HepG2 (cell line): ENCODE measurements at regions not wholly inside any gene's neighbourhood (a gene's known extent, or its start where the extent isn't known, plus 50 kb on each side); places are given as distances from the start of the nearest gene placed in this dataset.

Experiments
- ATAC-seq: fragments of 200-7000 bp; cut with Tn5 transposase; 3 replicates; pipeline ENCODE4 v1.9.1; 2020; ENCODE audit warnings: mild to moderate bottlenecking, moderate library complexity
- BruUV-seq: library from RNA; stranded (reverse); fragments of 400-500 nt; replicated peaks from 2 replicates; lab custom pipeline; 2021; lab: Mats Ljungman, UMichigan
- CTCF ChIA-PET: fragments of 300-600 bp; formaldehyde crosslinking; extraction: SDS; loops from one replicate; lab custom pipeline; 2021; ENCODE audit warnings: low total read pairs, inconsistent platforms, low intra/inter-chr PET ratio; lab: Yijun Ruan, JAX
- POLR2A ChIA-PET: fragments of 350-600 bp; sonication (Branson Sonifier 250); formaldehyde crosslinking; loops from one replicate; lab custom pipeline; 2020; ENCODE audit warnings: antibody characterized with exemption, inconsistent platforms; lab: Yijun Ruan, JAX
- DNase-seq: peaks from one replicate; pipeline ENCODE4 v3.0.0-alpha.2; 2015; ENCODE audit warnings: low spot score
- FAIRE-seq: peaks from 3 replicates; lab custom pipeline; 2011; peaks lifted over from hg19 to GRCh38; lab: Jason Lieb, UNC
- H2AFZ ChIP-seq: one replicate; pipeline ENCODE4 v1.6.1; 2011; ENCODE audit warnings: low read length, inconsistent platforms
- H3K27ac ChIP-seq: fragments of 300-600 bp; 3 replicates; pipeline ENCODE4 v1.8.0; 2011; ENCODE audit warnings: mixed run types, mild to moderate bottlenecking, mixed read lengths, low read length, inconsistent platforms; ENCODE audit not compliant: insufficient read depth; ENCODE audit errors: extremely low read length
- H3K27me3 ChIP-seq, 2 experiments: fragments of 200-600 bp in 1 of 2; 2 replicates in 1 of 2; 3 replicates in 1 of 2; pipeline versions ENCODE4 v1.6.0 to v1.8.0; 2011; ENCODE audit warnings: low read length in 2 of 2, mild to moderate bottlenecking in 2 of 2, moderate library complexity in 2 of 2, inconsistent platforms in 1 of 2; ENCODE audit not compliant: insufficient read depth in 2 of 2, control insufficient read depth in 1 of 2
- H3K36me3 ChIP-seq, 2 experiments: fragments of 200-600 bp in 1 of 2; replicated peaks in 1 of 2; 2 replicates in 1 of 2; 3 replicates in 1 of 2; pipeline versions ENCODE4 v1.5.1 to v1.8.0; 2011; ENCODE audit warnings: low read length in 2 of 2, inconsistent platforms in 1 of 2; ENCODE audit not compliant: insufficient read depth in 2 of 2, control insufficient read depth in 1 of 2
- H3K4me1 ChIP-seq: 2 replicates; pipeline ENCODE4 v1.5.1; 2012; ENCODE audit warnings: low read length, inconsistent platforms; ENCODE audit not compliant: insufficient read depth
- H3K4me2 ChIP-seq: 2 replicates; pipeline ENCODE4 v1.6.0; 2011; ENCODE audit warnings: low read depth, low read length, inconsistent platforms
- H3K4me3 ChIP-seq, 3 experiments: fragments of 200-600 bp in 1 of 3; sonication (generic), shearing (Covaris generic) in 1 of 3; replicated peaks in 1 of 3; 2 replicates each; pipeline ENCODE4 v1.5.1; 2011 to 2016; ENCODE audit warnings: low read length in 3 of 3, inconsistent platforms in 2 of 3, low read depth in 2 of 3, mild to moderate bottlenecking in 2 of 3, control low read depth in 1 of 3, mixed read lengths in 1 of 3; ENCODE audit not compliant: insufficient read depth in 1 of 3
- H3K79me2 ChIP-seq: one replicate; pipeline ENCODE4 v1.6.1; 2011; ENCODE audit warnings: low read length, inconsistent platforms; ENCODE audit not compliant: insufficient read depth
- H3K9ac ChIP-seq: 2 replicates; pipeline ENCODE4 v1.6.0; 2011; ENCODE audit warnings: mild to moderate bottlenecking, low read depth, low read length, inconsistent platforms; ENCODE audit not compliant: insufficient read depth
- H3K9me3 ChIP-seq: 2 replicates; pipeline ENCODE4 v1.5.1; 2012; ENCODE audit warnings: mild to moderate bottlenecking, low read length
- H4K20me1 ChIP-seq: 2 replicates; pipeline ENCODE4 v1.6.0; 2011; ENCODE audit warnings: inconsistent platforms, mild to moderate bottlenecking, low read length, moderate library complexity; ENCODE audit not compliant: insufficient read depth
- GTF2F1 ChIP-seq: fragments of 150-350 bp; IDR thresholded peaks from 2 replicates; pipeline ENCODE4 v1.6.1; 2014; ENCODE audit warnings: low read length
- HNRNPK ChIP-seq: fragments of 200-400 bp; formaldehyde crosslinking; IDR thresholded peaks from 2 replicates; pipeline ENCODE4 v1.6.1; 2018; ENCODE audit warnings: low read length, low read depth, moderate library complexity, mild to moderate bottlenecking; ENCODE audit not compliant: poor library complexity, severe bottlenecking
- RBM39 ChIP-seq: fragments of 200-400 bp; formaldehyde crosslinking; IDR thresholded peaks from one replicate; pipeline ENCODE4 v1.6.1; 2018; ENCODE audit warnings: antibody characterized with exemption, mild to moderate bottlenecking, low read depth, low read length; ENCODE audit not compliant: poor library complexity, severe bottlenecking
- SMAD3 ChIP-seq: sonication (generic); formaldehyde crosslinking; IDR thresholded peaks from 2 replicates; pipeline ENCODE4 v1.4.0; 2020; ENCODE audit warnings: missing genetic modification reagents
- TCF12 ChIP-seq, 2 experiments: fragments of 450-650 bp in 1 of 2; sonication (generic) in 1 of 2; formaldehyde crosslinking in 1 of 2; IDR thresholded peaks; 2 replicates each; pipeline versions ENCODE4 v1.6.1 to v1.8.0; 2017 to 2022; ENCODE audit warnings: antibody characterized with exemption in 1 of 2, mild to moderate bottlenecking in 1 of 2, missing genetic modification reagents in 1 of 2, moderate library complexity in 1 of 2
- ZFP37 ChIP-seq: sonication (generic); formaldehyde crosslinking; IDR thresholded peaks from 2 replicates; pipeline ENCODE4 v1.4.0; 2020; ENCODE audit warnings: missing genetic modification reagents, borderline replicate concordance
- ZNF556 ChIP-seq: sonication (generic); formaldehyde crosslinking; IDR thresholded peaks from 2 replicates; pipeline ENCODE4 v1.4.0; 2020; ENCODE audit warnings: mild to moderate bottlenecking, missing genetic modification reagents, borderline replicate concordance
- ZNF850 ChIP-seq: sonication (generic); formaldehyde crosslinking; conservative IDR thresholded peaks from 2 replicates; pipeline ENCODE4 v1.9.0; 2021; ENCODE audit warnings: mild to moderate bottlenecking, missing genetic modification reagents
- ZNF879 ChIP-seq: sonication (generic); formaldehyde crosslinking; IDR thresholded peaks from 2 replicates; pipeline ENCODE4 v1.8.1; 2023; ENCODE audit warnings: missing genetic modification reagents
- WGBS: methylation state at CpG from one replicate; pipeline ENCODE4 v1.1.6; 2017; ENCODE audit warnings: low lambda C conversion rate; 5-methylcytosine and 5-hydroxymethylcytosine counted together
- in situ Hi-C: cut with HindIII; loops from 2 replicates; pipeline ENCODE4 v1.10.0; 2017; ENCODE audit warnings: low pct_unique_long_range_greater_than_20kb; ENCODE audit not compliant: extremely low pct_ligation_motif_present
- intact Hi-C: fragments of 100-400 bp; cut with micrococcal nuclease; formaldehyde crosslinking; loops from one replicate; pipeline ENCODE4 v1.10.0; 2022; ENCODE audit not compliant: unreplicated experiment
- TF ChIP-seq, protein P1 (sequence below): sonication (generic); formaldehyde crosslinking; IDR thresholded peaks from 2 replicates; pipeline ENCODE4 v1.8.0; 2022; ENCODE audit warnings: missing genetic modification reagents, mild to moderate bottlenecking, moderate library complexity, borderline replicate concordance
- TF ChIP-seq, protein P2 (sequence below): sonication (generic); formaldehyde crosslinking; IDR thresholded peaks from 2 replicates; pipeline ENCODE4 v1.8.0; 2023; ENCODE audit warnings: mild to moderate bottlenecking, missing genetic modification reagents
- TF ChIP-seq, protein P3 (sequence below): sonication (generic); formaldehyde crosslinking; IDR thresholded peaks from 2 replicates; pipeline ENCODE4 v1.4.0; 2020; ENCODE audit warnings: missing genetic modification reagents
- TF ChIP-seq, protein P4 (sequence below): sonication (generic); formaldehyde crosslinking; IDR thresholded peaks from 2 replicates; pipeline ENCODE4 v1.4.0; 2020; ENCODE audit warnings: missing genetic modification reagents
- TF ChIP-seq, protein P5 (sequence below): sonication (generic); formaldehyde crosslinking; IDR thresholded peaks from 2 replicates; pipeline ENCODE4 v1.5.1; 2020; ENCODE audit warnings: missing genetic modification reagents, mild to moderate bottlenecking, borderline replicate concordance

DNA sequence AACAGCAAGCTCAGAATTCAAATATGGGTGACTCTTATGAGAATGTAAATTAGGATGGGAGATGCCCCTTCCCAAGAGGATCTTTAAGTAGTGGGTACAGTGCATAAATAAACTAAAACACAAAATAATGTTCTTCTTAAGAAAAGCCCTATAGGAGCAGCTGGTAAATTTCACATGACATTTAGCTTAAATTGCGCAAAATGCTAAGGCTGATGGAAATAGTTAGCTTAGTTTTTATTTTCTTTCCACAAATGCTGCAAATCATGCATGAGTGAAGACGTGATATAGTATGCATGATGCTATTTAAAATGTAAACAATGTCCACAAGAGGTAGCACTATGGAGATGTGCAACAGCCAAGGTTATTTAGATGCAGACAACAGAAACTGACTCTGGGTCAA lies 328.1 kb downstream of the ATP23 start:
- FAIRE-seq, result no peak
- no peak overlapping the region for H3K4me2 ChIP-seq
- no peaks in the 10 kb centered on the region for H3K36me3 ChIP-seq
- H4K20me1 ChIP-seq, result no peaks in the 10 kb centered on the region
- no peaks in the 10 kb centered on the region for H3K79me2 ChIP-seq
- H3K4me3 ChIP-seq, result no peak overlapping the region
- in situ Hi-C loops, result no loop called here
- no peak overlapping the region for H3K9ac ChIP-seq
- no peak for DNase-seq
- no peaks in the 10 kb centered on the region for H3K9me3 ChIP-seq
- no peaks in the 10 kb centered on the region for H3K27me3 ChIP-seq
- H3K27ac ChIP-seq, result no peak overlapping the region
- intact Hi-C loops, result no loop called here
- ATAC-seq, result no peak
- WGBS, result 25% methylated on average over 2 of the region's 2 CpGs
- BruUV-seq, result no TSS peak
- H3K4me1 ChIP-seq, result no peaks in the 10 kb centered on the region
- no peak overlapping the region for H2AFZ ChIP-seq
- CTCF ChIA-PET, result no interaction called here
- POLR2A ChIA-PET, result no interaction called here
- TF ChIP-seq ZNF879 (CRISPR knock-in tag) (no peak), ZNF850 (no peak), RBM39 (no peak), HNRNPK (no peak), SMAD3 (CRISPR knock-in tag) (no peak), ZNF556 (CRISPR knock-in tag) (no peak), ZFP37 (no peak), GTF2F1 (no peak), TCF12 (IDR thresholded peaks at IDR 0.05) (no peak), TCF12 (CRISPR knock-in tag; IDR thresholded peaks at IDR 0.05) (no peak)
- TF ChIP-seq, protein P1, sequence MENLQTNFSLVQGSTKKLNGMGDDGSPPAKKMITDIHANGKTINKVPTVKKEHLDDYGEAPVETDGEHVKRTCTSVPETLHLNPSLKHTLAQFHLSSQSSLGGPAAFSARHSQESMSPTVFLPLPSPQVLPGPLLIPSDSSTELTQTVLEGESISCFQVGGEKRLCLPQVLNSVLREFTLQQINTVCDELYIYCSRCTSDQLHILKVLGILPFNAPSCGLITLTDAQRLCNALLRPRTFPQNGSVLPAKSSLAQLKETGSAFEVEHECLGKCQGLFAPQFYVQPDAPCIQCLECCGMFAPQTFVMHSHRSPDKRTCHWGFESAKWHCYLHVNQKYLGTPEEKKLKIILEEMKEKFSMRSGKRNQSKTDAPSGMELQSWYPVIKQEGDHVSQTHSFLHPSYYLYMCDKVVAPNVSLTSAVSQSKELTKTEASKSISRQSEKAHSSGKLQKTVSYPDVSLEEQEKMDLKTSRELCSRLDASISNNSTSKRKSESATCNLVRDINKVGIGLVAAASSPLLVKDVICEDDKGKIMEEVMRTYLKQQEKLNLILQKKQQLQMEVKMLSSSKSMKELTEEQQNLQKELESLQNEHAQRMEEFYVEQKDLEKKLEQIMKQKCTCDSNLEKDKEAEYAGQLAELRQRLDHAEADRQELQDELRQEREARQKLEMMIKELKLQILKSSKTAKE (CRISPR knock-in tag), result no peak
- TF ChIP-seq, protein P2, sequence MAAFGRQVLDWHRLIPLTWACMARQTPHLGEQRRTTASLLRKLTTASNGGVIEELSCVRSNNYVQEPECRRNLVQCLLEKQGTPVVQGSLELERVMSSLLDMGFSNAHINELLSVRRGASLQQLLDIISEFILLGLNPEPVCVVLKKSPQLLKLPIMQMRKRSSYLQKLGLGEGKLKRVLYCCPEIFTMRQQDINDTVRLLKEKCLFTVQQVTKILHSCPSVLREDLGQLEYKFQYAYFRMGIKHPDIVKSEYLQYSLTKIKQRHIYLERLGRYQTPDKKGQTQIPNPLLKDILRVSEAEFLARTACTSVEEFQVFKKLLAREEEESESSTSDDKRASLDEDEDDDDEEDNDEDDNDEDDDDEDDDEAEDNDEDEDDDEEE (CRISPR knock-in tag), result no peak
- TF ChIP-seq, protein P3, sequence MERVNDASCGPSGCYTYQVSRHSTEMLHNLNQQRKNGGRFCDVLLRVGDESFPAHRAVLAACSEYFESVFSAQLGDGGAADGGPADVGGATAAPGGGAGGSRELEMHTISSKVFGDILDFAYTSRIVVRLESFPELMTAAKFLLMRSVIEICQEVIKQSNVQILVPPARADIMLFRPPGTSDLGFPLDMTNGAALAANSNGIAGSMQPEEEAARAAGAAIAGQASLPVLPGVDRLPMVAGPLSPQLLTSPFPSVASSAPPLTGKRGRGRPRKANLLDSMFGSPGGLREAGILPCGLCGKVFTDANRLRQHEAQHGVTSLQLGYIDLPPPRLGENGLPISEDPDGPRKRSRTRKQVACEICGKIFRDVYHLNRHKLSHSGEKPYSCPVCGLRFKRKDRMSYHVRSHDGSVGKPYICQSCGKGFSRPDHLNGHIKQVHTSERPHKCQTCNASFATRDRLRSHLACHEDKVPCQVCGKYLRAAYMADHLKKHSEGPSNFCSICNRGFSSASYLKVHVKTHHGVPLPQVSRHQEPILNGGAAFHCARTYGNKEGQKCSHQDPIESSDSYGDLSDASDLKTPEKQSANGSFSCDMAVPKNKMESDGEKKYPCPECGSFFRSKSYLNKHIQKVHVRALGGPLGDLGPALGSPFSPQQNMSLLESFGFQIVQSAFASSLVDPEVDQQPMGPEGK (CRISPR knock-in tag), result no peak
- TF ChIP-seq, protein P4, sequence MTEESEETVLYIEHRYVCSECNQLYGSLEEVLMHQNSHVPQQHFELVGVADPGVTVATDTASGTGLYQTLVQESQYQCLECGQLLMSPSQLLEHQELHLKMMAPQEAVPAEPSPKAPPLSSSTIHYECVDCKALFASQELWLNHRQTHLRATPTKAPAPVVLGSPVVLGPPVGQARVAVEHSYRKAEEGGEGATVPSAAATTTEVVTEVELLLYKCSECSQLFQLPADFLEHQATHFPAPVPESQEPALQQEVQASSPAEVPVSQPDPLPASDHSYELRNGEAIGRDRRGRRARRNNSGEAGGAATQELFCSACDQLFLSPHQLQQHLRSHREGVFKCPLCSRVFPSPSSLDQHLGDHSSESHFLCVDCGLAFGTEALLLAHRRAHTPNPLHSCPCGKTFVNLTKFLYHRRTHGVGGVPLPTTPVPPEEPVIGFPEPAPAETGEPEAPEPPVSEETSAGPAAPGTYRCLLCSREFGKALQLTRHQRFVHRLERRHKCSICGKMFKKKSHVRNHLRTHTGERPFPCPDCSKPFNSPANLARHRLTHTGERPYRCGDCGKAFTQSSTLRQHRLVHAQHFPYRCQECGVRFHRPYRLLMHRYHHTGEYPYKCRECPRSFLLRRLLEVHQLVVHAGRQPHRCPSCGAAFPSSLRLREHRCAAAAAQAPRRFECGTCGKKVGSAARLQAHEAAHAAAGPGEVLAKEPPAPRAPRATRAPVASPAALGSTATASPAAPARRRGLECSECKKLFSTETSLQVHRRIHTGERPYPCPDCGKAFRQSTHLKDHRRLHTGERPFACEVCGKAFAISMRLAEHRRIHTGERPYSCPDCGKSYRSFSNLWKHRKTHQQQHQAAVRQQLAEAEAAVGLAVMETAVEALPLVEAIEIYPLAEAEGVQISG (CRISPR knock-in tag), result no peak
- TF ChIP-seq, protein P5, sequence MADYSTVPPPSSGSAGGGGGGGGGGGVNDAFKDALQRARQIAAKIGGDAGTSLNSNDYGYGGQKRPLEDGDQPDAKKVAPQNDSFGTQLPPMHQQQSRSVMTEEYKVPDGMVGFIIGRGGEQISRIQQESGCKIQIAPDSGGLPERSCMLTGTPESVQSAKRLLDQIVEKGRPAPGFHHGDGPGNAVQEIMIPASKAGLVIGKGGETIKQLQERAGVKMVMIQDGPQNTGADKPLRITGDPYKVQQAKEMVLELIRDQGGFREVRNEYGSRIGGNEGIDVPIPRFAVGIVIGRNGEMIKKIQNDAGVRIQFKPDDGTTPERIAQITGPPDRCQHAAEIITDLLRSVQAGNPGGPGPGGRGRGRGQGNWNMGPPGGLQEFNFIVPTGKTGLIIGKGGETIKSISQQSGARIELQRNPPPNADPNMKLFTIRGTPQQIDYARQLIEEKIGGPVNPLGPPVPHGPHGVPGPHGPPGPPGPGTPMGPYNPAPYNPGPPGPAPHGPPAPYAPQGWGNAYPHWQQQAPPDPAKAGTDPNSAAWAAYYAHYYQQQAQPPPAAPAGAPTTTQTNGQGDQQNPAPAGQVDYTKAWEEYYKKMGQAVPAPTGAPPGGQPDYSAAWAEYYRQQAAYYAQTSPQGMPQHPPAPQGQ (CRISPR knock-in tag), result no peak
